ENCODE measurements at regions not wholly inside any gene's neighbourhood (a gene's known extent, or its start where the extent isn't known, plus 50 kb on each side); places are given as distances from the start of the nearest gene placed in this dataset.

- no peak overlapping the region for H3K4me3 ChIP-seq (IDR thresholded peaks at IDR 0.05; ENCODE audit: insufficient read depth, low read depth, low read length)
- no peak for TF ChIP-seq CTCF (conservative IDR thresholded peaks at IDR 0.05; ENCODE audit: low read depth, low read length)
Measured at GRCh38 chr13:34103854-34104253, 285.9 kb downstream of the RFC3 start.

GRCh38 chr13:34104853-34105252, 286.9 kb downstream of the RFC3 start:
- Histone ChIP-seq H3K4me3 (IDR thresholded peaks at IDR 0.05; ENCODE audit: insufficient read depth, low read depth, low read length) (no peak overlapping the region), H3K27ac (no peak overlapping the region), H4K20me1 (ENCODE audit: insufficient read depth) (no peaks in the 10 kb centered on the region), H3K27me3 (ENCODE audit: insufficient read depth, low read depth) (no peaks in the 10 kb centered on the region), H3K9ac (no peak overlapping the region), H3K79me2 (ENCODE audit: insufficient read depth, low read depth) (no peaks in the 10 kb centered on the region), H3K36me3 (ENCODE audit: insufficient read depth) (no peaks in the 10 kb centered on the region), H3K4me2 (no peak overlapping the region), H3K4me1 (ENCODE audit: low read depth, poor library complexity, severe bottlenecking) (no peaks in the 10 kb centered on the region), H2AFZ (ENCODE audit: low read depth) (no peak overlapping the region)
- no peak for TF ChIP-seq CTCF (conservative IDR thresholded peaks at IDR 0.05; ENCODE audit: low read depth, low read length)

More at GRCh38 chr13:34103854-34104253, 285.9 kb downstream of the RFC3 start:
- Histone ChIP-seq H3K36me3 (ENCODE audit: insufficient read depth) (no peaks in the 10 kb centered on the region), H3K4me2 (no peak overlapping the region), H4K20me1 (ENCODE audit: insufficient read depth) (no peaks in the 10 kb centered on the region), H3K27ac (no peak overlapping the region), H3K4me1 (ENCODE audit: low read depth, poor library complexity, severe bottlenecking) (no peaks in the 10 kb centered on the region), H3K27me3 (ENCODE audit: insufficient read depth, low read depth) (no peaks in the 10 kb centered on the region), H3K9ac (no peak overlapping the region), H3K79me2 (ENCODE audit: insufficient read depth, low read depth) (no peaks in the 10 kb centered on the region), H2AFZ (ENCODE audit: low read depth) (no peak overlapping the region)

- no peak overlapping the region for H3K27ac ChIP-seq
- TF ChIP-seq CTCF (conservative IDR thresholded peaks at IDR 0.05; ENCODE audit: low read depth, low read length) = no peak
- H3K9ac ChIP-seq = no peak overlapping the region
- H4K20me1 ChIP-seq (ENCODE audit: insufficient read depth) = no peaks in the 10 kb centered on the region
- H3K4me2 ChIP-seq = no peak overlapping the region
- H2AFZ ChIP-seq (ENCODE audit: low read depth) = no peak overlapping the region
- H3K36me3 ChIP-seq (ENCODE audit: insufficient read depth) = no peaks in the 10 kb centered on the region
- no peaks in the 10 kb centered on the region for H3K4me1 ChIP-seq (ENCODE audit: low read depth, poor library complexity, severe bottlenecking)
- no peaks in the 10 kb centered on the region for H3K27me3 ChIP-seq (ENCODE audit: insufficient read depth, low read depth)
- H3K79me2 ChIP-seq (ENCODE audit: insufficient read depth, low read depth) = no peaks in the 10 kb centered on the region
- no peak overlapping the region for H3K4me3 ChIP-seq (IDR thresholded peaks at IDR 0.05; ENCODE audit: insufficient read depth, low read depth, low read length)
Measured at GRCh38 chr13:34107806-34108205, 289.9 kb downstream of the RFC3 start.

- H3K9ac ChIP-seq = no peak overlapping the region
- H3K79me2 ChIP-seq (ENCODE audit: insufficient read depth, low read depth) = no peaks in the 10 kb centered on the region
- no peak for TF ChIP-seq CTCF (conservative IDR thresholded peaks at IDR 0.05; ENCODE audit: low read depth, low read length)
- no peak overlapping the region for H3K4me2 ChIP-seq
- no peaks in the 10 kb centered on the region for H4K20me1 ChIP-seq (ENCODE audit: insufficient read depth)
- H3K4me3 ChIP-seq (IDR thresholded peaks at IDR 0.05; ENCODE audit: insufficient read depth, low read depth, low read length) = no peak overlapping the region
- no peaks in the 10 kb centered on the region for H3K4me1 ChIP-seq (ENCODE audit: low read depth, poor library complexity, severe bottlenecking)
- no peaks in the 10 kb centered on the region for H3K27me3 ChIP-seq (ENCODE audit: insufficient read depth, low read depth)
- no peak overlapping the region for H2AFZ ChIP-seq (ENCODE audit: low read depth)
- H3K27ac ChIP-seq = no peak overlapping the region
- no peaks in the 10 kb centered on the region for H3K36me3 ChIP-seq (ENCODE audit: insufficient read depth)
Measured at GRCh38 chr13:34108410-34108809, 290.5 kb downstream of the RFC3 start.

All from KMS-11 (cell line).